SU-DHL-6 (cell line): ENCODE measurements at regions not wholly inside any gene's neighbourhood (a gene's known extent, or its start where the extent isn't known, plus 50 kb on each side); places are given as distances from the start of the nearest gene placed in this dataset.
"Not testable (repeated sequence)": the region's sequence is repeated elsewhere in the genome, so short reads cannot be mapped to it uniquely, and the experiment has no call there.

ENCODE experiments used
- H2AFZ ChIP-seq: fragments of 200-600 bp; sonication (generic); 2 replicates; pipeline ENCODE4 v1.6.1; 2014; ENCODE audit warnings: low read depth, mild to moderate bottlenecking, moderate library complexity, mixed read lengths, antibody characterized with exemption, low read length; ENCODE audit not compliant: severe bottlenecking
- H3F3A ChIP-seq: fragments of 200-600 bp; shearing (Covaris generic); 2 replicates; pipeline ENCODE4 v1.6.0; 2016; ENCODE audit warnings: antibody characterized with exemption, mild to moderate bottlenecking; ENCODE audit not compliant: insufficient read depth
- H3K27ac ChIP-seq: fragments of 200-600 bp; sonication (generic); 2 replicates; pipeline ENCODE4 v1.5.1; 2016; ENCODE audit warnings: low read depth, mild to moderate bottlenecking, low read length, moderate library complexity, mixed read lengths
- H3K27me3 ChIP-seq: fragments of 200-600 bp; sonication (generic), shearing (Covaris generic); 2 replicates; pipeline ENCODE4 v1.6.0; 2014; ENCODE audit warnings: mild to moderate bottlenecking, low read length
- H3K36me3 ChIP-seq: fragments of 200-600 bp; sonication (generic); 2 replicates; pipeline ENCODE4 v1.6.1; 2014; ENCODE audit warnings: mild to moderate bottlenecking, low read length, mixed read lengths
- H3K4me2 ChIP-seq: fragments of 300-600, 200-600 bp; shearing (Covaris generic), sonication (generic); 2 replicates; pipeline ENCODE4 v1.6.0; 2014; ENCODE audit warnings: low read length, low read depth, mild to moderate bottlenecking; ENCODE audit not compliant: poor library complexity, severe bottlenecking
- H3K4me3 ChIP-seq: fragments of 200-600 bp; sonication (generic); 2 replicates; pipeline ENCODE4 v1.5.1; 2014; ENCODE audit warnings: antibody characterized with exemption, low read length, mild to moderate bottlenecking, mixed read lengths; ENCODE audit not compliant: insufficient read depth, poor library complexity, severe bottlenecking
- H3K79me2 ChIP-seq: fragments of 200-600 bp; sonication (generic); 2 replicates; pipeline ENCODE4 v1.6.1; 2014; ENCODE audit warnings: mild to moderate bottlenecking, low read length, moderate library complexity; ENCODE audit not compliant: insufficient read depth
- H3K9ac ChIP-seq: fragments of 200-600 bp; sonication (generic); 2 replicates; pipeline ENCODE4 v1.7.0; 2014; ENCODE audit warnings: mild to moderate bottlenecking, low read length
- H3K9me2 ChIP-seq: fragments of 200-600 bp; sonication (generic); replicated peaks from 2 replicates; pipeline ENCODE4 v1.6.1; 2014; ENCODE audit warnings: low read length; ENCODE audit not compliant: insufficient read depth
- H3K9me3 ChIP-seq: fragments of 200-600 bp; sonication (generic); 2 replicates; pipeline ENCODE4 v1.6.1; 2014; ENCODE audit warnings: low read length, mixed read lengths; ENCODE audit not compliant: insufficient read depth
- H4K20me1 ChIP-seq: fragments of 200-600 bp; sonication (generic); 2 replicates; pipeline ENCODE4 v1.6.1; 2014; ENCODE audit warnings: low read depth, mild to moderate bottlenecking, antibody characterized with exemption, low read length, moderate library complexity, mixed read lengths
- CTCF ChIP-seq: fragments of 200-600 bp; sonication (generic); IDR thresholded peaks from one replicate; pipeline ENCODE4 v1.5.1; 2017; ENCODE audit warnings: antibody characterized with exemption, mild to moderate bottlenecking, low read length, moderate library complexity; ENCODE audit not compliant: insufficient read depth, poor library complexity, severe bottlenecking
- EZH2phosphoT487 ChIP-seq: fragments of 200-600 bp; sonication (generic), shearing (Covaris generic); conservative IDR thresholded peaks from 2 replicates; pipeline ENCODE4 v1.6.1; 2018; ENCODE audit warnings: mild to moderate bottlenecking, antibody characterized with exemption, low read length, moderate library complexity, mixed read lengths

GRCh38 chr11:39361557-39361956, 2097.9 kb downstream of the LRRC4C start:
- no peak overlapping the region for H3K4me3 ChIP-seq
- no peak overlapping the region for H2AFZ ChIP-seq
- H3K4me2 ChIP-seq, result no peak overlapping the region
- H3F3A ChIP-seq, result no peaks in the 10 kb centered on the region
- H4K20me1 ChIP-seq, result no peaks in the 10 kb centered on the region
- TF ChIP-seq CTCF (no peak), EZH2phosphoT487 (no peak)
- no peaks in the 10 kb centered on the region for H3K79me2 ChIP-seq
- H3K27ac ChIP-seq, result no peak overlapping the region
- H3K9ac ChIP-seq, result no peak overlapping the region
- no peaks in the 10 kb centered on the region for H3K36me3 ChIP-seq
- H3K9me2 ChIP-seq, result no peaks in the 10 kb centered on the region
- H3K9me3 ChIP-seq, result no peaks in the 10 kb centered on the region
- no peaks in the 10 kb centered on the region for H3K27me3 ChIP-seq

GRCh38 chr11:39345834-39346442, 2113.5 kb downstream of the LRRC4C start:
- no peaks in the 10 kb centered on the region for H3K79me2 ChIP-seq
- H3K4me3 ChIP-seq, result no peak overlapping the region
- no peak overlapping the region for H3K27ac ChIP-seq
- no peaks in the 10 kb centered on the region for H3F3A ChIP-seq
- no peaks in the 10 kb centered on the region for H3K27me3 ChIP-seq
- no peaks in the 10 kb centered on the region for H4K20me1 ChIP-seq
- H3K4me2 ChIP-seq, result no peak overlapping the region
- H3K36me3 ChIP-seq, result no peaks in the 10 kb centered on the region
- H3K9me3 ChIP-seq, result no peaks in the 10 kb centered on the region; the same call in 1 of the 2 replicates
- no peaks in the 10 kb centered on the region for H3K9me2 ChIP-seq
- TF ChIP-seq CTCF, result no peak
- TF ChIP-seq EZH2phosphoT487, result no peak
- H3K9ac ChIP-seq, result no peak overlapping the region
- no peak overlapping the region for H2AFZ ChIP-seq

GRCh38 chr11:39341461-39341860, 2118.0 kb downstream of the LRRC4C start:
- Histone ChIP-seq H4K20me1 (no peaks in the 10 kb centered on the region), H3K27me3 (no peaks in the 10 kb centered on the region), H3K27ac (no peak overlapping the region), H3K36me3 (no peaks in the 10 kb centered on the region), H3K79me2 (no peaks in the 10 kb centered on the region), H3K9me2 (no peaks in the 10 kb centered on the region), H3K9ac (no peak overlapping the region), H2AFZ (no peak overlapping the region), H3K9me3 (peaks cover 10% of the 10 kb centered on the region; the same call in 1 of the 2 replicates), H3K4me3 (no peak overlapping the region), H3F3A (no peaks in the 10 kb centered on the region), H3K4me2 (no peak overlapping the region)
- no peak for TF ChIP-seq EZH2phosphoT487
- no peak for TF ChIP-seq CTCF

GRCh38 chr11:39333006-39333405, 2126.4 kb downstream of the LRRC4C start:
- H3K36me3 ChIP-seq, H3K27me3 ChIP-seq: not testable (repeated sequence)

More at GRCh38 chr11:39333006-39333405, 2126.4 kb downstream of the LRRC4C start:
- not testable (repeated sequence) for H2AFZ ChIP-seq, H3F3A ChIP-seq, H4K20me1 ChIP-seq, H3K9ac ChIP-seq, H3K79me2 ChIP-seq, H3K27ac ChIP-seq, H3K4me3 ChIP-seq, H3K9me2 ChIP-seq, H3K4me2 ChIP-seq, H3K9me3 ChIP-seq
